Gastrocnemius medialis (tissue), 4 donors: ENCODE measurements at regions not wholly inside any gene's neighbourhood (a gene's known extent, or its start where the extent isn't known, plus 50 kb on each side); places are given as distances from the start of the nearest gene placed in this dataset.

ENCODE experiments used
- CTCF ChIP-seq, 5 experiments: fragments of 450-650 bp in 3 of 5; fragments of 200-600 bp in 2 of 5; sonication (generic) in 2 of 5; IDR thresholded peaks in 4 of 5; conservative IDR thresholded peaks in 1 of 5; 1 replicate in 4 of 5; 2 replicates in 1 of 5; pipeline ENCODE4 v1.5.1; 2016 to 2019; ENCODE audit warnings: antibody characterized with exemption in 5 of 5, mild to moderate bottlenecking in 3 of 5, moderate library complexity in 3 of 5
- POLR2A ChIP-seq, 2 donors: fragments of 450-650 bp; IDR thresholded peaks; one replicate each; pipeline ENCODE4 v1.6.1; 2017; ENCODE audit warnings: antibody characterized with exemption in 2 of 2, mild to moderate bottlenecking in 2 of 2, moderate library complexity in 2 of 2

GRCh38 chr9:107698779-107699178, 209.2 kb upstream of the KLF4 start:
- TF ChIP-seq CTCF (IDR thresholded peaks at IDR 0.05 in 4 of 5, conservative IDR thresholded peaks at IDR 0.05 in 1 of 5) (no peak), POLR2A (IDR thresholded peaks at IDR 0.05) (no peak)
